ENCODE measurements at regions not wholly inside any gene's neighbourhood (a gene's known extent, or its start where the extent isn't known, plus 50 kb on each side); places are given as distances from the start of the nearest gene placed in this dataset.
A peak's percentile ranks its signal among the peaks of the same experiment; 100 is the strongest.
"Not testable (repeated sequence)": the region's sequence is repeated elsewhere in the genome, so short reads cannot be mapped to it uniquely, and the experiment has no call there.

DNA sequence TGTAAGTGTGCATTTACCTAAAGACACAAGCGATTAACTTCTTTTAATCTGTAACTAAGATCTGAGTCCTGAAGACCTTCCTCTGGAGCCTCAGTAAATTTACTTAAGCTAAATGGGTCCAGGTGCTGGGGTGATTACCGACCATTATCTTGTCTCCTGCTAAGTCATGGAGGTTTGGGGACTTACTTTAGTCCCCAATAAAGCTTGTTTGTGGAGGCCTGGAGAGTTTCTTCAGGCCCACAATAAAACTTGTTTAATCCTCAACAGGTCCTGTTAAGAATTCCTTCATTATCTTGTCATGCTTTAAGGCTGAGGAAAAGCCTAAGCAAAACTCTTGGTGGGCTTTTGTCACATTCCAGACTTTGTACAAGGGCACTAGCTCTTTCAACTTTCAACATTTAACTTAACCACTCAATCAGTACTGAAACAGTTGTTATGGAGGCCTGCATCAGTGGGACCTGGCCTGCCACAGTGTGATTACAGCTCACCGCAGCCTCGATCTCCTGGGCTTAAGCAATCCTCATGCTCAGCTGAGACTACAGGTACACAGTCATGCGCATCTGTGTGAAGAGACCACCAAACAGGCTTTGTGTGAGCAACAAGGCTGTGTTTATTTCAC is 84.0 kb downstream of the FMO4 start:
- TF ChIP-seq, protein P1, sequence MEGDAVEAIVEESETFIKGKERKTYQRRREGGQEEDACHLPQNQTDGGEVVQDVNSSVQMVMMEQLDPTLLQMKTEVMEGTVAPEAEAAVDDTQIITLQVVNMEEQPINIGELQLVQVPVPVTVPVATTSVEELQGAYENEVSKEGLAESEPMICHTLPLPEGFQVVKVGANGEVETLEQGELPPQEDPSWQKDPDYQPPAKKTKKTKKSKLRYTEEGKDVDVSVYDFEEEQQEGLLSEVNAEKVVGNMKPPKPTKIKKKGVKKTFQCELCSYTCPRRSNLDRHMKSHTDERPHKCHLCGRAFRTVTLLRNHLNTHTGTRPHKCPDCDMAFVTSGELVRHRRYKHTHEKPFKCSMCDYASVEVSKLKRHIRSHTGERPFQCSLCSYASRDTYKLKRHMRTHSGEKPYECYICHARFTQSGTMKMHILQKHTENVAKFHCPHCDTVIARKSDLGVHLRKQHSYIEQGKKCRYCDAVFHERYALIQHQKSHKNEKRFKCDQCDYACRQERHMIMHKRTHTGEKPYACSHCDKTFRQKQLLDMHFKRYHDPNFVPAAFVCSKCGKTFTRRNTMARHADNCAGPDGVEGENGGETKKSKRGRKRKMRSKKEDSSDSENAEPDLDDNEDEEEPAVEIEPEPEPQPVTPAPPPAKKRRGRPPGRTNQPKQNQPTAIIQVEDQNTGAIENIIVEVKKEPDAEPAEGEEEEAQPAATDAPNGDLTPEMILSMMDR (IDR thresholded peaks at IDR 0.05; ENCODE audit: poor library complexity, severe bottlenecking), result no peak
- Histone ChIP-seq H3K4me3 (ENCODE audit: severe bottlenecking) (no peak overlapping the region), H3K36me3 (ENCODE audit: low read depth) (no peaks in the 10 kb centered on the region), H3K9me3 (ENCODE audit: severe bottlenecking) (no peaks in the 10 kb centered on the region), H3K27ac (ENCODE audit: poor library complexity, severe bottlenecking) (no peak overlapping the region), H3K27me3 (ENCODE audit: insufficient read depth, poor library complexity, severe bottlenecking) (no peaks in the 10 kb centered on the region), H3K4me1 (ENCODE audit: insufficient read depth, poor library complexity, severe bottlenecking) (no peaks in the 10 kb centered on the region)
- no peak for ATAC-seq (ENCODE audit: low read depth)
- no peak for DNase-seq (ENCODE audit: low spot score)

DNA sequence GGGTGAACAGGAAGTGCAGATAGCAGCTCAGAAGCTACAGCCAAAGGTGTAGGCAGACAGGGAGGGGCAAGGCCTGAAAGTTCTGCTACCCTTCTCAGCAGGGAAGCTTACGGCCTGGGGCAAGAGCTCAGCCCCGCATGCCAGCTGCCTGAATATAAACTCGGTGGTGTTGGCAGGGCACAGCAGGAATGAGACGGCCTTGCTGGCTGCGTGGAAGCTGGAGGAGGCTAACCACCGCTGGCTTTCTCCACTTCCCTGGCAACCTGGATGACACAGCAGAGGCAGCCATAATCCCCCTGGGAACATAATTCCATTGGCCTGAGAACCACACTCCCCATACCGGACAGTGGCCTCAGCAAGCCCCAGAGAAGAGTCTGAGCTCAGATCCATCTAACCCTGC is 81.9 kb upstream of the PRRC2C start:
- ATAC-seq (ENCODE audit: low read depth), result peak; percentile 61; the same call in 2 of the 3 replicates
- H3K27ac ChIP-seq (ENCODE audit: poor library complexity, severe bottlenecking), result no peak overlapping the region

DNA sequence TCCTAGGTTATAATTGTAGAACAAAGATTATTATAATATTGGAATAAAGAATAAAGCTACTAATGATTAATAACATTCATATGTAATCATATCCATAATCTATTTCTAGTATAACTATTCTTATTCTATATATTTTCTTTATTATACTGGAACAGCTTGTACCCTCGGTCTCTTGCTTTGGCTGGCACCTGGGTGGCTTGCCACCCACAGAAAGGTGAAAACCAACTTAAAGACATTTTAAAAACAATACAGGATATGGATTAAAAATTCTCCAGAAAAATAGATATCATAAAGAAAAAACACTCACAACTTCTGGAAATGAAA is 80.0 kb upstream of the PRRC2C start:
- no peak overlapping the region for H3K27ac ChIP-seq (ENCODE audit: poor library complexity, severe bottlenecking)
- TF ChIP-seq, protein P1 (IDR thresholded peaks at IDR 0.05; ENCODE audit: poor library complexity, severe bottlenecking), result peak; percentile 31
- no peaks in the 10 kb centered on the region for H3K36me3 ChIP-seq (ENCODE audit: low read depth)
- H3K4me3 ChIP-seq (ENCODE audit: severe bottlenecking), result no peak overlapping the region
- no peaks in the 10 kb centered on the region for H3K4me1 ChIP-seq (ENCODE audit: insufficient read depth, poor library complexity, severe bottlenecking)
- no peaks in the 10 kb centered on the region for H3K27me3 ChIP-seq (ENCODE audit: insufficient read depth, poor library complexity, severe bottlenecking)
- no peak for DNase-seq (ENCODE audit: low spot score)
- H3K9me3 ChIP-seq (ENCODE audit: severe bottlenecking), result no peaks in the 10 kb centered on the region
- no peak for ATAC-seq (ENCODE audit: low read depth)

More for the DNA sequence above, 81.9 kb upstream of the PRRC2C start:
- Histone ChIP-seq H3K4me3 (ENCODE audit: severe bottlenecking) (no peak overlapping the region), H3K9me3 (ENCODE audit: severe bottlenecking) (no peaks in the 10 kb centered on the region), H3K4me1 (ENCODE audit: insufficient read depth, poor library complexity, severe bottlenecking) (no peaks in the 10 kb centered on the region), H3K36me3 (ENCODE audit: low read depth) (no peaks in the 10 kb centered on the region), H3K27me3 (ENCODE audit: insufficient read depth, poor library complexity, severe bottlenecking) (no peaks in the 10 kb centered on the region)
- DNase-seq (ENCODE audit: low spot score), result no peak
- TF ChIP-seq, protein P1 (IDR thresholded peaks at IDR 0.05; ENCODE audit: poor library complexity, severe bottlenecking), result no peak

DNA sequence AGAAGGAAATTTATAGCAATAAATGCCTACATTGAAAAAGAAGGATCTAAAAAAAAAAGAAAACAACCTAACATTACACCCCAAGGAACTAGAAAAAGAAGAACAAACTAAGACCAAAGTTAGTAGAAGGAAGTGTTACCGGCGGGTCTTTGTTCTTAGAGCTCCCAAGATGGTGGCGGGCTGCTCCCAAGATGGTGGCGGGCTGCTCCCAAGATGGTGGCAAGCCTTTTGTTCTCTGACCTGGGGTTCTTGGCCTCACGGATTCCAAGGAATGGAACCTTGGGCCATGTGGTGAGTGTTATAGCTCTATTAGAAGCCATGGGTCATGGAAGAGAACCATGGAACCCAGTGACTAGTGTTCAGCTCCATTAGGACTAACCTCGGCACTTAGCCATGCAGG is 71.8 kb upstream of the PRRC2C start:
- H3K36me3 ChIP-seq (ENCODE audit: low read depth); H3K4me1 ChIP-seq (ENCODE audit: insufficient read depth, poor library complexity, severe bottlenecking); H3K27me3 ChIP-seq (ENCODE audit: insufficient read depth, poor library complexity, severe bottlenecking); H3K9me3 ChIP-seq (ENCODE audit: severe bottlenecking); DNase-seq (ENCODE audit: low spot score); ATAC-seq (ENCODE audit: low read depth); H3K27ac ChIP-seq (ENCODE audit: poor library complexity, severe bottlenecking); H3K4me3 ChIP-seq (ENCODE audit: severe bottlenecking): not testable (repeated sequence)

DNA sequence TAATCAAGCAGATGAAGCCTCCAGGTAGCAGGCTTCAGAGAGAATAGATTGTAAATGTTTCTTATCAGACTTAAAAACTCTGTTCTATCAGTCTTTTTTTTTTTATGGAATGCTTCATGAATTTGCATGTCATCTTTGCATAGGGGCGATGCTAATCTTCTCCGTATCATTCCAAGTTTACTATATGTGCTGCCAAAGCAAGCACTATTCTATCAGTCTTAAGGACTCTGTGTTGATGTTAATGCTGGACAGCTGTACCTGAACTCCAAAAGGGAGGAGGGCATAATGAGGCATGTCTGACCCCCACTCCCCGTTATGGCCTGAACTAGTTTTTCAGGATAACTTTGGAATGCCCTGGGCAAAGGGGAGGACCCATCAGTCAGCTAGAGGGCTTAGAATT is 66.8 kb upstream of the PRRC2C start:
- no peak overlapping the region for H3K4me3 ChIP-seq (ENCODE audit: severe bottlenecking)
- TF ChIP-seq, protein P1 (IDR thresholded peaks at IDR 0.05; ENCODE audit: poor library complexity, severe bottlenecking), result no peak
- no peak for ATAC-seq (ENCODE audit: low read depth)
- peaks cover 11% of the 10 kb centered on the region for H3K4me1 ChIP-seq (ENCODE audit: insufficient read depth, poor library complexity, severe bottlenecking)
- H3K27me3 ChIP-seq (ENCODE audit: insufficient read depth, poor library complexity, severe bottlenecking), result no peaks in the 10 kb centered on the region
- no peaks in the 10 kb centered on the region for H3K9me3 ChIP-seq (ENCODE audit: severe bottlenecking)
- no peak overlapping the region for H3K27ac ChIP-seq (ENCODE audit: poor library complexity, severe bottlenecking)
- H3K36me3 ChIP-seq (ENCODE audit: low read depth), result no peaks in the 10 kb centered on the region
- no peak for DNase-seq (ENCODE audit: low spot score)

Measured in RWPE2 (cell line).